HG02938 (cell line): ENCODE measurements at regions not wholly inside any gene's neighbourhood (a gene's known extent, or its start where the extent isn't known, plus 50 kb on each side); places are given as distances from the start of the nearest gene placed in this dataset.

Source experiments
- ATAC-seq: cut with Tn5 transposase; IDR thresholded peaks from one replicate; pipeline ENCODE4 v1.9.1; 2021; ENCODE audit warnings: mild to moderate bottlenecking, moderate library complexity; ENCODE audit not compliant: unreplicated experiment

DNA sequence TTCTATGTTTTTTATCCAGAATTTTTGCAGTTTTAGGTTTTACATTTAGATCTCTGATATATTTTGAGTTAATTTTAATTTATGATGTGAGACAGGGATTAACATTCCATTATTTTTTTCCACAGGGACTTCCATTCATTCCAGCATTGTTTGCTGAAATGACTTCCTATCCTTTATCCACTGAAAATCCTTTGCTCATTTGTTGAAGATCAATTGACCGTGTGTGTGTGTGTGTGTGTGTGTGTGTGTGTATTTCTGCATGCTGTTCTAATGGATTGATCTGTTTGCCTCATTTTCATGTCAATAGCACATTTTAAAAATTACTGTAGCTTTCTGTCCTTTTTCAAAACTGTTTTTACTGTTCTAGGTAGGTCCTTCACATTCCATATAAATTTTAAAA is 480.3 kb downstream of the DSC3 start:
- ATAC-seq, result no peak

DNA sequence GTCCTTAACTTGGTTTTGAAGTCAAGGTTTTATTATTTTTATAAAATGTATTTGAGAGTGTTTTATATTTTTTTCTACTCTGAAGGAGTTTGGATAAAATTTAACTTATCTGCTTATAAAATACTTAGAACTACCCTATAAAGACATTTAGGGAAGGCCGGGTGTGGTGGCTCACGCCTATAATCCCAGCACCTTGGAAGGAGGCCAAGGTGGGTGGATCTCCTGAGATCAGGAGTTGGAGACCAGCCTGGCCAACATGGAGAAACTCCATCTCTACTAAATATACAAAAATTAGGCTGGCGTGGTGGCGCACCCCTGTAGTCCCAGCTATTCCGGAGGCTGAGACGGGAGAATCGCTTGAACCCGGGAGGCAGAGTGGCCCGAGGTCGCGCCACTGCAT is 486.4 kb downstream of the DSC3 start:
- ATAC-seq, result no peak

GRCh38 chr18:30545393-30545792 is 497.1 kb downstream of the DSC3 start:
- no peak for ATAC-seq

DNA sequence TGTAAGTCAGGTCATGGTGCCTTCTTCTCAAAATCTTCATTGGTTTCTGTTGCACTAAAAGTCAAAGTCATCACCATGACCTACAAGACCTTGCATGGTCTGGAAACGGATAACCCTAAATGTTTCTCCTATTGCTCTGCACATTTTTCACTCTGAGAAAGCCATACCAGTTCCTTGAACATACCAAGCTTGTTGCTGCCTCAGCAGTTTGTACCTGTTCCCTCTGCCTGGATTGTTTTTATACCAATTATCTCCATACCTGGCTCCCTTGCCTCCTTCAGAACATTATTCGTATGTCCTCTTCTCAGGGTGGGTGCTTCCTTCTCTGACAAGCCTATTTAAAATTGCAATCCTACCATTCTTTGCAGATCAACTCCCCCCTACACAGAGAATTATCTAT is 498.4 kb downstream of the DSC3 start:
- ATAC-seq, result no peak

DNA sequence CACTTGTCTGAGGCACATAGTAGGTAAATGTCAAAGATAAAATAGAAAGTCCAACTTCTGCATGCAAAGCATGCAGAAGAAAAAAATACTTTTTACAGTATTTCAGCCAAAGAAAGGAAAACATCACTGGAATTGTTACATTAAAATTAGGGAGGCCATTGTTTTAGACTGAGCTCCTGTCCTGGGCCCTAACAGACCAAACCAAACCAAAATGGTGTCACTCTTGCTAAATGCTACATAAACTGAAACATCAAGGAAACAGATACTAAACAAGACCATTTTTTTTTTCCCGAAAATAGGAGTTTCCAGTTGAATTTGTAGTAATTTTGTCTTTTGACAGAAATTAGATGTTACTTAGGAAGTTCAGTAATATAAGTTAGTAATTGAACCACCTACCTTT is 508.8 kb downstream of the DSC3 start:
- ATAC-seq, result no peak

GRCh38 chr18:30527917-30528316 is 514.6 kb downstream of the DSC3 start:
- ATAC-seq, result no peak

GRCh38 chr18:30527226-30527625 is 515.3 kb downstream of the DSC3 start:
- ATAC-seq, result no peak

DNA sequence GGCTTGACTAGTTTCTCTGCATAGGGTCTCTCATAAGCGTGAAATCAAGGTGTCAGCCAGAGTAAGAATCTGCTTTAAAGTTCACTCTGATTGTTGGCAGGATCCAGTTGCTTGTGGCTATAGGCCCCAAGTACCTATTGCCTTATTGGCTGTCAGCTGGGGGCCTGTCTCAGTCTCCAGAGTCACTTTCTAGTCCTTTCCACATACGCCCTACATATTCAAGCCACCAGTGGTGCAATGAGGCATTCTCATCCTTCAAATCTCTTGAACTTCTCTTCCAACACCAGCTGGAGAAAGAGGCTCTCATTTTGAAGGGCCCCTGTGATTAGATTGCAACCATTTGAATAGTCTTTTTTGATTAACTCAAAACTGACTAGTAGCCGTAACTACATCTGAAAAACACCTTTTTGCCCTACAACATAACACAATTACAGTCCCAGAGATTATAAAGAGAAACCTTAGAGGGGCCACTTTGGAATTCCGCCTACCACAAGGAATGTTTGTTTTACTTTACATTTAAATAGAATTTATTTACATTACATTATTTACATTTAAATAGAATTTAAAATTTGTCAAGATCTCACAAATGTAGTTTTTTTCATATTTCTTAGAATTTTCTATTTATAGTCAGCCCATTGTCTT is 520.1 kb downstream of the DSC3 start:
- ATAC-seq, result no peak

DNA sequence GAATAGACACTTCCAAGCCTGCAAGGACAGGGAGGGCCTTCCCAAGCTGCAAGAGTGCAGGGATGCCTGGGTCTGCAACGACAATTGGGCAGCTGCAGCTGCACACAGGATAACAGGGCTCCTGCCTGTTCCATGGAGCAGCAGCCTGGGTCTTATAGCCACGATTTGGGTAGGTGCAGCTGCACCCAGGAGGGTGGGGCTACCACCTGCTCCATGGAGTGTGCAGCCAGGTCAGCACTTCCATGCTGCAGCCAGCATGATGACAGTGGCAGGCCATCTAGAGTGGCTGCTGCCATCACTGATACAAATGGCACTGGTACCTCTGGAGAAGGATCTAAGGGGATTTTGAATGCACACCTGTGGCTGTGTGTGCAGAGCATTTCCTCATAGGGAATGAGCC is 528.5 kb downstream of the DSC3 start:
- no peak for ATAC-seq

- no peak for ATAC-seq
Measured at GRCh38 chr18:30512872-30513271, 529.7 kb downstream of the DSC3 start.

GRCh38 chr18:30510882-30511281 is 531.7 kb downstream of the DSC3 start:
- ATAC-seq, result no peak

GRCh38 chr18:30501594-30501993 is 540.9 kb downstream of the DSC3 start:
- ATAC-seq, result no peak

- no peak for ATAC-seq
Measured at GRCh38 chr18:30500240-30500945, 542.1 kb downstream of the DSC3 start.

GRCh38 chr18:30499721-30500120 is 542.8 kb downstream of the DSC3 start:
- no peak for ATAC-seq

DNA sequence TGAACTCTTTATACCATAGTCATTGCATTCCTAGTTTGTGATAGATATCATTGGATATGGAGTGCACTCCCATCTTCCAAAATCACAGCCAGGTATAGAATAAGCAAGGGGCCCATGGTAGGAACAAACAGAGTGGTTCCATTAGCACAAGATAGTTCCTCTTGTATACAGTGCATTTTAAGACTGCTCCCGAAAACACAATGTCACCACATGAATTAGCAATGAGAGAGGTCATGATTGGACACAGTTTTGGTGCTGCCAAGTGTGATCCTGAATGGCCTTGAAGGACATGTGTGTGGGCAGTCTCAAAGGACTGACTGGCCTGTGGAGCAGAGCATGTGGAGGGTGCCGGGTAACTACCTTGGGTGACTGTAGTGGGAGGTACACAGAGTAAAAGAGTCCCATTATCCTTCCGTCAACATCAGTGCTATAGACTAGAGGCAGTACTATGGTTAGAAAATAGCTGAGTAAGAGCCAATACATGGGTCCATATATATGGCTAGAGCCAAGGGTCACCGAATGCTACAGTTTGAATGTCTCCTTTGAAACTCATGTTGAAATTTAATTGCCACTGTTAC is 549.9 kb downstream of the DSC3 start:
- ATAC-seq, result no peak

DNA sequence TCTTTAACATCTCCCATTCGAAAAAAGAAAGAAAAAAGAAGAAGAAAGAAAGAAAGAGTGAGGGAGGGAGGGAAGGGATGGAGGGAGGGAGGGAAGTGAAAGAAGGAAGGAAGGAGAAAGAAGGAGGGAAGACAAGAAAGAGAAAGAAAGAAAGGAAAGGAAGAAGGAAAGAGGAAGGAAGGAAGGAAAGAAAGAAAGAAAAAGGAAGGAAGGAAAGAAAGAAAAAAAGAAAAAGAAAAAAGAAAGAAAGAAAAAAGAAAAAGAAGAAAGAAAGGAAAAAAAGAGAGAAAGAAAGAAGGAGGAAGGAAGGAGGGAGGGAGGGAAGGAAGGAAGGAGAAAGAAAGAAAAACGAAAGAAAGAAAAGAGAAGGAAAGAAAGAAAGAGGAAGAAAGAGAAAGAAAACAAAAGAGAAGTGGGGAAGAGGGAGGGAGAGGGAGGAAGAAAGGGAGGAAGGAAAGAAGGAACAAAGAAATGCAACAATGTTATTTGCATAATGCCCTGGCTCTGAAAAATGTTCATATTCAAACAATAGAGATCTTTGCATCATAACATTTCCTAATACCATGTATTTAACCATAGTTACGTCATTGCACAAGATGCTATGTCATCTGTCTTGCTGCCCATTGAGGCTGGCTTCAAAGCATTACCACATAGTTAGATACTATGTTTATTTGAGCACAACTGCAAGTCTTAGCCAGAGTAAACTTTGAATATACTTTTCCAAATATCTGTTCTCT is 550.6 kb downstream of the DSC3 start:
- no peak for ATAC-seq

GRCh38 chr18:30489890-30490643 is 552.5 kb downstream of the DSC3 start:
- ATAC-seq, result no peak

- ATAC-seq, result no peak
Measured at GRCh38 chr18:30487962-30488361, 554.6 kb downstream of the DSC3 start.

DNA sequence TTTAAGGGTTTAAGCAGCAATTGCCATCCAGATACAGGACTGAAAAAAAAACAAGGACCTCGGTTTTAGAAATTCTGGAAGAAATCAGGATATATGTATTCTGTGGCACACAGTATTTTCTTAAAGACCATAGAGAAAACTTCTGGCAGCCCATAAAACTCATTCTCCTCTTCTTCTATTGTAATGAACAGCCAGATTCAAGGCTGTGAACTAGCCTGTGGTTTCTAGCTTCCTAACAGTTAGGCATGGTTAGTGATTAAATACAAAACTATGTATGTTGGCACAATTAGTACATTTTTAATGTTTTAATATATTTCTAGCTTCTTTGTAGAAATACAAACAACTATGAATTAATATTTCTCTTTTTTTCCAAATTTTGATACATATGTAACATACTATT is 555.7 kb downstream of the DSC3 start:
- ATAC-seq, result no peak

GRCh38 chr18:30485078-30485477 is 557.5 kb downstream of the DSC3 start:
- ATAC-seq, result no peak

DNA sequence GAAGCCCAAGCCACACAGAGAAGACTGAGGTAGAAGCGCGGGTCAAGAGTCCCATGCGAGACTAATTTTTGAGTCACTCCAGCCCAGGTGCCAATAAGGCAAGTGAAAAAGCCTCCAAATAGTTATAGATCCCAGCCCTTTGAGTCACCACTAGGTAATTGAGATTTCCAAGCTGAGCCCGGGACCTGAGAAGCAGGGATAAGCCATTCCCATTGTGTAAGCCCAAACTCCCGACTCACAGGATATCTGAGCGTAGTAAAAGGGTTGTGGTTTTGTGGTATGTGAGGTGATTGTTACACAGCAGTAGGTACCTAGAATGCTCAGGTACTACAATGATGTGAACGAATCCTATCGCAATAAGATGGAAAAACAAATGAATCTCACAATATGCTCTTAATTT is 560.7 kb downstream of the DSC3 start:
- no peak for ATAC-seq
